GM18505 (cell line): ENCODE measurements at regions not wholly inside any gene's neighbourhood (a gene's known extent, or its start where the extent isn't known, plus 50 kb on each side); places are given as distances from the start of the nearest gene placed in this dataset.
"Not testable (repeated sequence)": the region's sequence is repeated elsewhere in the genome, so short reads cannot be mapped to it uniquely, and the experiment has no call there.

Source experiments
- ATAC-seq: cut with Tn5 transposase; IDR thresholded peaks from one replicate; pipeline ENCODE4 v1.9.1; 2021; ENCODE audit not compliant: unreplicated experiment
- POLR2A ChIP-seq: IDR thresholded peaks from 4 replicates; pipeline ENCODE4 v1.6.1; 2011; ENCODE audit warnings: borderline replicate concordance; ENCODE audit not compliant: insufficient read depth, insufficient read length; ENCODE audit errors: extremely low read depth

GRCh38 chr13:21917086-21918015, 246.5 kb downstream of the FGF9 start:
- TF ChIP-seq POLR2A, result no peak
- ATAC-seq, result no peak

GRCh38 chr13:21920802-21921201, 249.9 kb downstream of the FGF9 start:
- ATAC-seq, result not testable (repeated sequence)

GRCh38 chr13:21924958-21925357, 254.1 kb downstream of the FGF9 start:
- ATAC-seq, result no peak
- TF ChIP-seq POLR2A, result no peak

DNA sequence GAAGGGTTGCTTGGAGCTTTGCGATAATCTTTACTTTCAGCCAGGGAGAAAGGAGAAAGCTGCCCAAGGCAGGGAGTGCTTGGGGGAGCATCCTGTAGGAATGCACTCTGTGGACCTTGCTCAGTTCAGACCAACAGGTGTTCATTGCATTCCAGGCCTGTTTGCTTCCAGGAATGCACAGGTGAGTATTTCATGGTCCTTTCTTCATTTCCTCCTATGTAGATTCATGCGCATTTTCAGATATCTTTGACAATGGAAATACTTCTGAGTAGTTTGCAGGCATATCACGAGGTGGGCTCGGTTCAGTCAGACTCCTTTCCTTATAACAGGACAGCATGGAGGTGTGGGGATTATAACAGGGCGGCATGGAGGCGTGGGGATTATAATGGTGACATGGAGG, 254.8 kb downstream of the FGF9 start:
- TF ChIP-seq POLR2A, result no peak
- ATAC-seq, result no peak

- no peak for ATAC-seq
- no peak for TF ChIP-seq POLR2A
Observed at GRCh38 chr13:21929400-21929799, 258.5 kb downstream of the FGF9 start.

- no peak for TF ChIP-seq POLR2A
- no peak for ATAC-seq
Observed at GRCh38 chr13:21930536-21930935, 259.7 kb downstream of the FGF9 start.

DNA sequence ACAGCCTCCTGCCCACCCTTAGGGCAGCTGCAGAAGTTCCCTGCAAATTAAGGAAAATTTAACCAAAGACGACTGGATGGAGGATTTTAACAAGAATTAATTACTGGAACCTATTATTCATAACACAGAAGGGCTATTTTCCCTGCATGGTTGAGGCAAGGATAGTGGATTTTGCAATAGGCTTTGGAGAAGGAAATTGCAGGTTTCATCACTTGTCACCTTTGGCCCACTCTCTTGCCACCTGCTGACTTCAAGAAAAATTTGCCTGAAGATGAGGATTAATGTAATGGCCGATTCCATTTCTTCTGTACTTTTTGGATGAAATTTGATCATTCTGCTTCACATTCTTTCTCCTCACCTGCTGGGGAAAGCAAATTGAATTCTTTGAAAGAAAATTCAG, 261.7 kb downstream of the FGF9 start:
- no peak for ATAC-seq
- TF ChIP-seq POLR2A, result no peak

DNA sequence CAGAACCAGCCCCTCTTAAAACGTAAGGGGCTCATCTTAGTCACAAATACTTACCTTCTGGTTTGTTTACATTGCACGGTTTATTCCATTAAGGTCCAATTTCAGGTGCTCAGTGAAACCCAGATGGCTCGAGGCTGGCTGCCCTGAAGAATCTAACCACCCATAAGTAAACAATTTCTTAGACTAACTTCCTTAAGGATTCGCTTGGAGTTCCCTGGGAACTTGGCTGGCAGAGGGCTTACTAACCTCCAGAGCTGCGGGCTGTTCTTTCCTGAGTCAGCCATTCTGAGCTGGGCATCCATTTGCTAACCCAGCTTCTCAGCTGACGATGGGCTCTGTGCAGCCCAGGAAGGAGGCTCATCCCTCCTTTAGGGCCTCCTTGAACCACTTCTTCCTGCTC, 262.1 kb downstream of the FGF9 start:
- ATAC-seq, result no peak
- TF ChIP-seq POLR2A, result no peak

GRCh38 chr13:21934284-21934683, 263.4 kb downstream of the FGF9 start:
- no peak for ATAC-seq
- no peak for TF ChIP-seq POLR2A

DNA sequence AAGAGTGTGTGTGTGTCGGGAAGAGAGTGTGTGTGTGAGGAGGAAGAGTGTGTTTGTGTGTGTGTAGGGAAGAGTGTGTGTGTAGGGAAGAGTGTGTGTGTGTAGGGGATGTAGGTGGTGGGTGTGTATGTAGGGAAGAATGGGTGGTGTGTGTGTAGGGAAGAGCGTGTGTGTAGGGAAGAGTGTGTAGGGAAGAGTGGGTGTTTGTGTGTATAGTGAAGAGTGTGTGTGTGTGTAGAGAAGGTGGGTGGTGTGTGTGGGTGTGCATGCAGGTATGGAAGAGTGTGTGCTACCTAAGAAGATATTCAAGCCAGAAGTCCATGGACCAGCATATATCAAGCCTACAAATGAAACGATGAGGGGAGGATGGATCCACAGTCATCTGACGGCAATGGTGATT, 265.8 kb downstream of the FGF9 start:
- ATAC-seq, result no peak
- no peak for TF ChIP-seq POLR2A

GRCh38 chr13:21938168-21938567, 267.3 kb downstream of the FGF9 start:
- no peak for TF ChIP-seq POLR2A
- no peak for ATAC-seq

DNA sequence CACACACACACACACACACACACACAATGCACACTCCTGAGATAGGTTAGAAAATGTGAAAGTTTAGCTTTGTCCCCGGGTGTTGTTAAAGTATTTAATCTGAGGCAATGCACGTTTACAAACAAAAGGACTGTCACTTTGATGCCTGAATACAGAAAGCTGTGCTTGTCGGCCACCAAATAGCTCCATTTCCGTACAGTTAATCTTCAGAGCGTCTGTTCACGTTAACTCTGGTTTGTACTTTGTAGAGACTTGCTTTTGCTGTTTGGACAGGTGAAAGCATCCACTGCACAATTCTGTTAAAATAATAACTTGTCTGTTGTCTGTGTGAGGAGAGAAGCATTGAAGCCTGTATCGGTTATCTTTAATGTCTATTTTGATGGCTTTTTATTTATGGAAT, 267.8 kb downstream of the FGF9 start:
- ATAC-seq, result no peak
- no peak for TF ChIP-seq POLR2A

DNA sequence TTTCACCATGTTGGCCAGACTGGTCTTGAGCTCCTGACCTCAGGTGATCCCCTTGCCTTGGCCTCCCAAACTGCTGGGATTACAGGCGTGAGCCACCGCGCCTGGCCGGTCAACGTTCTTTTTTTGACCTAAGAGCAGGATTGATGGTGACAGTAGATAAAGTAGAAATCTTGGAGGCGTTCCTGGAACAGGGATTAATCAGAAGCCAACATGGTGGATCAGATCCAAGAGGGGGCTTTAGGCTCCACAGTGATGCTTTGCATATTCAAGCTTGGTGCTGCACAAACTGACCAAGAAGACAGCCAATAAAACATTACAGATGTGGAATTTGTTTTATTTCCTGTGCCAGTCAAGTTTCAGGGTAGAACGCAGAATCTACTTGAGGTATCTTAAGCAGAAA, 271.2 kb downstream of the FGF9 start:
- no peak for ATAC-seq
- TF ChIP-seq POLR2A, result no peak

DNA sequence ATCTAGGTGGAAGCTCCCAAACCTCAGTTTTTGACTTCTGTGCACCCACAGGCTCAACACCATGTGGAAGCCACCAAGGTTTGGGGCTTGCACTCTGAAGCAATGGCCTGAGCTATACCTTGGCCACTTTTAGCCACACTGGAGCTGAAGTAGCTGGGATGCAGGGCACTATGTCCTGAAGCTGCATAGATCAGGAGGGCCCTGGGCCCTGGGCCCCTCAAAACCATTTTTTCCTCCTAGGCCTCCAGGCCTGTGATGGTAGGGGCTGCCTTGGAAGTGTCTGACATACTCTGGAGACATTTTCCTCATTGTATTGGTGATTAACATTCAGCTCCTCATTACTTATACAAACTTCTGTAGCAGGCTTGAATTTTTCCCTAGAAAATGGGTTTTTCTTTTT, 273.7 kb downstream of the FGF9 start:
- no peak for ATAC-seq
- no peak for TF ChIP-seq POLR2A
